EL (cell line): ENCODE measurements at regions not wholly inside any gene's neighbourhood (a gene's known extent, or its start where the extent isn't known, plus 50 kb on each side); places are given as distances from the start of the nearest gene placed in this dataset.
A peak's percentile ranks its signal among the peaks of the same experiment; 100 is the strongest.
"Not testable (repeated sequence)": the region's sequence is repeated elsewhere in the genome, so short reads cannot be mapped to it uniquely, and the experiment has no call there.

Experiments used
- DNase-seq: peaks from one replicate; pipeline ENCODE4 v3.0.0-alpha.2; 2016

GRCh38 chr2:84286878-84287277, 172.2 kb downstream of the SUCLG1 start:
- DNase-seq, result no peak

- peak; percentile 7 for DNase-seq
These were observed 173.9 kb downstream of the SUCLG1 start for GRCh38 chr2:84285056-84285747.

- DNase-seq, result no peak
These were observed 175.6 kb downstream of the SUCLG1 start for GRCh38 chr2:84283506-84283905.

GRCh38 chr2:84281510-84281909, 177.6 kb downstream of the SUCLG1 start:
- DNase-seq, result no peak

- DNase-seq, result no peak
These were observed 178.2 kb downstream of the SUCLG1 start for GRCh38 chr2:84280873-84281272.

- DNase-seq, result no peak
These were observed 180.7 kb downstream of the SUCLG1 start for GRCh38 chr2:84278386-84278785.

- no peak for DNase-seq
These were observed 182.4 kb downstream of the SUCLG1 start for GRCh38 chr2:84276590-84277255.

DNA sequence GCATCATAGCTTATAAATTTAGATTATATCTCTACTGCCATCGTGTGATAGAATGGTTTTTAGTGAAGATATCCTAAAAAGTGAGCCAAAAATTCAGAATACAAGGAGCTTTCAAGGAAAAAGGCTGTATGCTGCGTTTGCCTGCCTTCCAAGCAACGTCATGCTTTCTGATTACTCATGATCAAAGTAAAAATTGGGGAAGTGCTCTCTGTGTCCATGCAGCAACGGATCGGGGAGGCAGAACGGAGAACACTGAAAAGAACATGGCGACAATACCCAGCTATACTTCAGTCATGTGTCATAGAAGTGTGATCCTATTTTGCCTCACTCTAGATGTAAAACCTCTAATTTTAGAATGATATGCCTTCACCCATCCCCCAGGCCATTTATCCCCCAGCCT, 185.7 kb downstream of the SUCLG1 start:
- DNase-seq, result no peak

GRCh38 chr2:84271977-84272376, 187.1 kb downstream of the SUCLG1 start:
- no peak for DNase-seq

- DNase-seq, result no peak
These were observed 201.2 kb downstream of the SUCLG1 start for GRCh38 chr2:84257831-84258230.

DNA sequence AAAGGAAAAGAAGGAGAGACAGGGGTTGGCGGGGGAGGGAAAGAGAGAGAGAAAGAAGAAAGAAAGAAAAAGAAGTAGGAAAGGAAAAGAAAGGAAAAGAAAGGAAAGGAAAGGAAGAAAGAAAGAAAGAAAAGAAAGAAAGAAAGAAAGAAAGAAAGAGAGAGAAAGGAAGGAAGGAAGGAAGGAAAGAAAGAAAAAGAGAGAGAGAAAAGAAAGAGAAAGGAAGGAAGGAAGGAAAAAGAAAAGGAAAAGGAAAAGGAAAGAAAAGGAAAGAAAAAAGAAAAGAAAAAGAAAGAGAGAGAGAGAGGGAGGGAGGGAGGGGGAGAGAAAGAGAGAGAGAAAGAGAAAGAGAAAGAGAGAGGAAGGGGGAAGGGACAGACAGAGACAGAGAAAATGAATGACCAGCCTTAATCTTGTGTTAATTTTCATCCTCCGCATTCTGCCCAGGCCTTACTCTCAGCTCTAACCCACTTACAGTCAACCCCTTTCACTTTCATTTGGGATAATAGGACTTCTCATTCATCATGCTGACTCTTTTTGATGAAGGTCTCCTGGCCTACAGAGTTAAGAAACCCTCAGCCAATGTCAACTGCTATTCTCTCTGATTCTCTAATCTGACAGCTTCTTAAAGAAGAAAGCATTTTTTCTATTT, 207.3 kb downstream of the SUCLG1 start:
- no peak for DNase-seq

DNA sequence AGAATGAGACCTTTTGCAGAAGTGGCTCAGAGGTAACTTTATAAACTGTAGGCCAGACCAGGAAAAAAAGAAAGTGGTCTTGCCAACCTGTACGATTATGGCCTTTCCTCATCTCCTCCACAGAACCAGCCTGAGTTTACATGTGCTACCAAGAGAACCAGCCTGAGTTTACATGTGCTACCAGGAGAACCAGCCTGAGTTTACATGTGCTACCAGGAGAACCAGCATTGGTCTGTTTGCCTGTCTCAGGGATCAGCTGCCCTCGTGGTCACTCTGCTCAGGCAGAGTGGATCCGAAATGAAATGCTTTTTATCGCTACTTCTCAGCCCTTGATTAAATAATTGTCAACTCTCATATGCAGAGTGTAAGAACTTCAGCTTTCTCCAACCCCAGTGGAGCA, 209.9 kb downstream of the SUCLG1 start:
- no peak for DNase-seq

DNA sequence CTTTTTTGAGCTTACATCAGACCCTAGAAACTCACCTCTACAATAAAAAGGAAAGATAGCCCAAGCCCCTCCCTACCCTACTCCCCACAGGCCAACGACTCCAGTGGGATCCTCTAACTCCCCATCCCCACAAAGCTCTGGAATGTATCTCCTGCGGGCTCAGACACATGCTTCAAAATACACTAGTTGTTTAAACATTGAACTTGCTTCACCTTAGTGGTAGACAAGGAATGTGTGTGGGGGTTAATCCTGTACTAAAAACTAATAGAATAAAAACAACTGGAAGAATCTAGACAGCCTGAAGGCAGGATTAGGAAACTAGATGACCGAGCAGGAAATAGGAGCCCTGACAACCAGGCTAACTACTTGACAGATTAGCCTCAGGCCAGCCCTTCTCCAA, 211.5 kb downstream of the SUCLG1 start:
- DNase-seq, result no peak

DNA sequence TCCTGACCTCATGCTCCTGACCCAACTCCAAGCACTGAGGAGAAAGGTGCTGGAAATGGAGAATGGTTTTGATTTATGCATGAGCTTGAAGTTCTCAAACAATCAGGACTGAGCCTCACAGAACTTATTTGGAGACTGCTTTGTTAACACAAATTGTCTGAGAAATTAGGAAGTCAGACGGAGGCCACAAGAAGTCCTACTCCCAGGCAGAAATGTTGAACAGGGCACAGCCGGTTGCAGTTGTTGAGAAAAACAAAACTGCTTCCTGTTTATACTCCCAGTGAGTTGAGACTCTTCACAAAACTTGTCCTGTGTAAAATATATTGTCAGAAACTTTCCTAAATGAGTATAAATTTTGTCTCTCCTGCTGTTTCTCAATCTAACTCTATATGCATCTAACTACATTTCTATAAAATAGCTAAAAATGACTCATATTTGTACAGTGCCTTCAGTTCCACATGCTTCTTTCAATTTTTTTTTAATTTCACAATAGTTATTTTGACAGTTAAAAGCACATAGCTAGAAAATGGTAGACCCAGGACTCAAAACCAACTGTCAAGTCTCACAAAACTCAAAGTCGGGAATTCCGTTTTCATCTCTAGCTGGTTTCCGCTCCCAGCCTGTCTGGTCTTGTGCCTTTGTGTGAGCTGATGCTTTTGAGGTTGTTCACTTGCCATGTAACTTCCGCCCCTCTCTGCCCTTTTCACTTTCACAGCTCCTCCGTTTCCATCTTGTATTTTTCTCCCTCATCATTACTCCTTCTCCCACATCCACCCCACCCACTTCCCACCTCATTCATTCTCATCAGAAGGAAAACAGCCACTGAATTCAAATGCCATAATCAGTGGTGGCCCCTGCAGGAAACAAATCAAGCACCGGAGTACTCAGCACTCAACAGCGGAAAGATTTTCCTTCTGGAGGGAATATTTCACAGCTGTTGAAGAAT, 215.0 kb downstream of the SUCLG1 start:
- DNase-seq, result no peak

DNA sequence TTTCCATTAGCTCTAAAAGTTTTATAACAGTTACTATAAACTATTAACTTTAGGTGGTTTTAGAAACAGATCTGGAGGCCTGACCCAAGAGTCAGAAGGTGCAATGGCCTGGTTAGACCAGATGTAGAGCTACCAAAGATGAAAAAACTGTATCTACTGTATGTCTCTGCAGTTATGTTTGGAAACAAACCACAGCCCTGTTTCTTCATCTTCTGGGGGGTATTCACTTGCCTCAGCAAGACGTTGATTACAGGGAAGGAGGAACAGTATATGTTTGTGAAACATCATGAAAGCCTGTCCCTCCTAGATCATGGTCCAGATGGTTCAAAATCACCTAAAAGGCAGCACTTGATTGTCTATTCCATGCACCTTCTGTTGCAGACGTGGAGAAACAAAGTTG, 220.2 kb downstream of the SUCLG1 start:
- DNase-seq, result no peak

GRCh38 chr2:84236288-84236687, 222.8 kb downstream of the SUCLG1 start:
- DNase-seq, result no peak

DNA sequence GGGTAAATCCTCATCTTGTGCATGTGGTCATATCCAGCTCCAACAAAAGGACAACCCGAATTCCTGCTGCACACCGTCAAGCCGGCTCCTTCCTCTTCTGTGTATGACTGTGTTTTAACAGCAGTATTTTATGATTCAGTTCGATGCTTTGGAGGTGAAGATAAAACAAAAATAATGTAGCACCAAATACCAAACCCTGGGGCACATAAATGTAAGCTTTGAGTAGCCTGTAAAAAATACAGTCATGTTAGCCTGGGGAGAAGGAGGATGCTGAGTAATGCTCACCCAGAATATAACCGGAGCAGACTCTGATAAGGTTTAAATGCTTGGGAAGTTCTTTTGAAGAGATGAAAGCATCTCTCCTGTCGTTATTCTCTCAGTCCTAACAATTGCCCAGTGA, 225.0 kb downstream of the SUCLG1 start:
- DNase-seq, result no peak

- DNase-seq, result no peak
These were observed 227.6 kb downstream of the SUCLG1 start for GRCh38 chr2:84231478-84231877.

DNA sequence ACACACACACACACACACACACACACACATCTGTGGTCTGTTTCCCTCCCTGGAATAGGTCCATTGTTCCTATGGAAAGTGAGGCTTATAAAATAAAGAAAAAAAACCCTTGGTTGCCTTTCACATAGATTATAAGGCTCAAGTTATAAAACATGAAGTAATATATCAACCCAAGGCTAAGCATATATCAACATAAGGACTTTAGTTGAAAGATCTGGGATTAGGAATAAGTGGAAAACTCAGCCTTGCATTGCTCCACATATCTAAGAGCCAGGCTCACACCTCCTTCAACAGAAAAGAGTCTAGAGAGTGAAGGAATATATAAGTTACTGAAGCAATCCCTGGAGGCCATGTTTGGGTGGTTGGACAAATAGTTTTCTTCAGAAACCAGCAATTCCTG, 235.0 kb downstream of the SUCLG1 start:
- no peak for DNase-seq

DNA sequence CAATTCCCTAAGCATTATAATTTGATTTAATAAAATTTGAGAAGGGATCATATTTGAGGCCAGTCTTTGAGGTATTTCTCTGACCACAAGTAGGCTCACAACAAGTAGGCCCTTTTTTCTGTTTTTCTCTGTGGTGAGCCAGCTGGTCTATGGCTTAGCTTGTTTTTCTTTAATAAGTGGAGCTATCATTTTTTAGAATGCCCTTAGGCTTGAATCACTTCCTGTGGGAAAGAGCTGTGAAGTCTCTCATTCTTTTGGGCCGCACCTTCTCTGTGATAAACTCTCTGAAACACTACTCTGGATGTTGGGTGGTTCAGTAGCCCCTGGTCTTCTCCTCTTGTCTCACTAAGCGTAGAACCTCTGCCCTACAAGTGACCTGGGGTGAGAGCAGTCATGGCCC, 235.9 kb downstream of the SUCLG1 start:
- peak; percentile 9 for DNase-seq

GRCh38 chr2:84221102-84221501, 238.0 kb downstream of the SUCLG1 start:
- DNase-seq, result not testable (repeated sequence)

DNA sequence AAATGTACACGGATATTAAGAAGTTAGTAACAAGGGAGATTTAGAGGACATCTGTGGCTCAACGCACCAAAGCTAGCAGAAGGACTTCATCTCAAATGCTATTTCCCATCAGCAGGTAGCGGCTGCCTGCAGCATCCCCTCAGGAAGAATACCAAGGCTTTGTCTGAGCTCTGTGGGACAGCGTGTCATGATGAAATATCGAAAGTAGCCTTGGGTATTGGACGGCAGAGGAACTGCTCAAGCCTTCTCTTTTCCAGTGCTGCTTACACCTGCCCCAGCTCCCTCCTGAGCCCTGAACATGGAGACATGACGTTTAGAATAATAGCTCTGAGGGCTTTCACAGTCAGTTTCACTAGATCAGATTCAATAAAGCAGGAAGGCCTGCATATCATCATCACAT, 241.6 kb downstream of the SUCLG1 start:
- no peak for DNase-seq

DNA sequence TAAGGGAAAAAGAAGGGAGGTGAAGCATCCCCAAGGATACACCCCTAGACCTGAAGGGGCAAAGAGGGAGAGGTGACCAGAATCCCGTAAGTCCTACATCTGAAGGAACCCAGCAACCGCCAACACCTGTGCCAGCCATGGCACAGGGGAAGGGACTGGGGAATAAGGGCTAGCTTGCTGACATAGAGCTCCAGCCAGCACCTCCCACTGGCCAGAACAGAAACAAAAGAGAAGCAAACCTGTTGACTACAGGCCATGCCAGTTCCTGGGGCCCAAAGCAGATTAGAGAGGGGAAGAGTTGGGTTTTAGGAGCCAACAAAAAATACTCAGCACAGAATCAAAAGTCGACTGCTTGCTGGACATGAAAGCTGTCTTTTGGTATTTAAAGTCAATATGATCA, 244.6 kb downstream of the SUCLG1 start:
- no peak for DNase-seq
